Renal cortical epithelial cell (primary cell): ENCODE measurements at regions not wholly inside any gene's neighbourhood (a gene's known extent, or its start where the extent isn't known, plus 50 kb on each side); places are given as distances from the start of the nearest gene placed in this dataset.
A peak's percentile ranks its signal among the peaks of the same experiment; 100 is the strongest.
"Not testable (repeated sequence)": the region's sequence is repeated elsewhere in the genome, so short reads cannot be mapped to it uniquely, and the experiment has no call there.

Experiments
- DNase-seq: peaks from one replicate; pipeline ENCODE4 v3.0.0-alpha.2; 2011; ENCODE audit warnings: low read depth

DNA sequence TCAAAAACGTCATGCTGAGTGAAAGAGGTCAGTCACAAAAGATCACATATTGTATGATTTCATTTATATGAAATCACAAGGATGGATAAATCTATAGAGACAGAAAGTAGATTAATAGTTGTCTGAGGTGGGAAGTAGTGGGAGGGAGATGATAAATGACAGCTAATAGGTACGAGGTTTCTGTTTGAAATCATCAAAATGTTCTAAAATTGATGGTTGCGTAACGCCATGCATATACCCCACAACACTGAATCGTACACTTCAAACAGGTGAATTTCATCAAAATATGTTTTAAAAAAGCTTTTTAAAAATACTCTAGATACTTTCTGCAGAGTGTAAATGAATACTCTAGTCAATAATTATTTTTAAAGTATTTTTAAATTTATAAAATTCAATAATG is 303.0 kb upstream of the STAC start:
- DNase-seq, result no peak

DNA sequence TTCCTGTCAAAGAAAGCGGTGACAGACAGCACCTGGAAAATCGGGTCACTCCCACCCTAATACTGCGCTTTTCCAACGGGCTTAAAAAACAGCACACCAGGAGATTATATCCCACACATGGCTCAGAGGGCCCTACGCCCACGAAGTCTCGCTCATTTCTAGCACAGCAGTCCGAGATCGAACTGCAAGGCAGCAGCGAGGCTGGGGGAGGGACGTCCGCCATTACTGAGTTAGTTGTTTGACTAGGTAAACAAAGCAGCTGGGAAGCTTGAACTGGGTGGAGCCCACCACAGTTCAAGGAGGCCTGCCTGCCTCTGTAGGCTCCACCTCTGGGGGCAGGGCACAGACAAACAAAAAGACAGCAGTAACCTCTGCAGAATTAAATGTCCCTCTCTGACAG is 297.3 kb upstream of the STAC start:
- not testable (repeated sequence) for DNase-seq

DNA sequence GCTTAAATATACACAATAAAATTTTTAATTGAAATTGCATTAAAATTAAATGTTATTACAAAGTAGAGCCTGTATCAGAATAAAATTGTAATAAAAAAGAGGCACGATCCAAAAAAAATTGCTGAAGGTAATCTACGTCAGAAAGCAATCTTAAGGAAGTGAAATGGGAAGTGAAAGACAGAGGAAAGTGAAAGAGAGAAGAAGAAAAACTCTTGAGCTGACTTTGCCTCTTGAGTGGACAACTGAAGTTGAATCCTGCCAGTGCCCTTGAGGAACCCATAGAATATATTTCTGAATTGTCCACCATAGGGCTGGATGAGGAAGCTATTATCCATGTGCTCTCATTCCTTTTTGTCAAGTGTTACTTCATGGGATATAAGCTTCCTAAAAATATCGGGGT is 285.1 kb upstream of the STAC start:
- DNase-seq, result no peak

DNA sequence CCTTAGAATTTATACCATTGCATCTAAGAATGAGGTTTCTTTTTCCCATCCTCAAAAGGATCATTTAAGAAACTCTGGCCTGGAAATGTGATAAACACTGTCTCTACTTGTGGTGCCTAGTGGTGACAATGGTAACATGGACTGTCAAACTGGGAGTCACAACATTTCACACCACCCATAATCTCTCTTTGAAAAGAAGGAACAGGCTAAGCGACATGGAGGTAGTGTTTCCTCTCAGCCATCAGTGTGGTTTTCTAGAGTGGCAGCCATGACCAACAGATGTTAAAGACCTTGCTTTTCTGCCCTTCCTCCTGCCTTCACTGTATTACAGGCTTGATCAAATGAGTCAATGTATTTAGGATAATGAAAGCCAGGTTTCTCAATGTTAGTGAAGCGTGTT is 283.1 kb upstream of the STAC start:
- DNase-seq, result no peak

DNA sequence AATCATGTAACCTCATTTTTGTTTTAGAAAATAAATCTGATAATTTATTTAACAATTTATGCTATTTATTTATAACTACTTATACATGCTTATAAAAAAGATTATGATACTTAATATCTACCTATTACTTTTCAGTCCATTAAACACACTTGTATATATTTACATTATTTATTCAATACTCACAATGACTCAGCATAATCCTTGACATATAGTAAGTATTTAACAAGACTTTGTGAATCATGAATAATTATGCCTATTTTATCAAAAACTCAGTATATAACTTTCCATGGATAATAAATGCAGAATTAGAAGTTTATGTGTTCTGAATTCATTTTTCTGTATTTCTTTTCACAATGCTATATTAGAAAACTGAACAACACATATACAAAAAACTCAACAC is 266.0 kb upstream of the STAC start:
- DNase-seq, result no peak

DNA sequence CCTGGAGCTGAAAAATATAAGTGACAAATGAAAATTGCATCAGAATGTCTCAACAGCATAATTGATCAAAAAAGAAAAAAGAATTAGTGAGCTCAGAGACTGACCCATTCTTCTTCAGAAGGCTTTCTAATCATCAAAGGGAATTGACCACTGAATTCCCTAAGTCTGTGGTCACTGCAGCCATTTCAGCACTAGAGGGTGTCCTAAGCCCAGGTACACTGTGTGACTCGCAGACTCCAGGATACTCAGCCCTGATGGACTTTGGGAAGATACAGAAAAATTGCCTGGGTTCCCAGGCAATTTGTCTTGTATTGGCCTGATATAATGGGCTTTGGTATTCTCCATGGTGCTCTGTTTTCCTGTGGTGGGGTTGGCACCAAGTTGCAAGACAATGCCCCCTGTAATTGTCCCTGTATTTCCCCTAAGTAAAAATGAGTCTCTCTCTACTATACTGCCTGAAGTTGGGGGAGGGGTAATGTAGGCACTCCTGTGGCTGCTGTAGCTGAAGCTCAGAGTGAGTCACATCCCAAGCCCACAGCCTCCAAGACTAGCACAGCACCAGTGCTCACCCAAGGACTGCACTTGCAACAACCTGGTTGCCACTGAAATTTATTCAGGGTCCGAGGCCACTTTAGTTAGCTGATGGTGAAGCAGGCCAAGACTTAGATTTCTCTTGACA is 256.0 kb upstream of the STAC start:
- peak; percentile 76 for DNase-seq

DNA sequence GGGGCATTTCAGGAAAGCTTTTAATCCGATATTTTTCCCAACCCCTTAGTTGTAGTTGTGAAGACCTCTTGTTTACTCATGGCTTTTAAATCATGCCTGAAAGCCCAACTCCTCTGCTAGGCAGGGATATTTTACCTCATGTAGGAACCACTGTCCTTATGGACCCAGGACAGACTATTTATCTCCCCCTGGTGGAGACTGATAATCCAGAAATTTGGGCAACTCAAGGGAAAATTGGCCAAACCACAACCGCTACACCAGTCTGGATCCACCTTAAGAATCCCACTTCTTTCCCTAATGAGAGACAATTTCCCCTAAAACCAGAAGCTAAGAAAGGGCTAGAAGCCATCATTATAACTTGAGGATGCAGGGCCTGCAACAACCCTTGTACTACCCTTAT is 248.1 kb upstream of the STAC start:
- no peak for DNase-seq

DNA sequence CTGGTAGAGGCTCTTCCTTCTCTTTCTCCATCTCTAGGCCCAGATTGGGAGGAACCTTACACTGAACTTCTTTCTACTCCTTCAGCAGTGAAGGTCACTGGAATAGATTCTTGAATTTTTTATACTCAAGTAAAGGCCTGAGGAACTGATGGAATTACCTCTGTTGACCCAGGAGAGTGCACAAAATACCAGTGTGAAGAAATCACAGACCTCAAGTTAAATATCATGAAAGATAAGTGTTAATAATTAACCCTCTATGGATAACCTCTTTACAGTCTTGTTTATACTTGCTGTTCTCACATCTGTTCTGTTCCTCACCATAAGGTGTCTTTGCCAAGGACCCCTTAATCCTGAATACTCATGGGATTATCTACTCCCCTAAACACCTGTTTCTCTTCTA is 244.4 kb upstream of the STAC start:
- DNase-seq, result peak; percentile 61

DNA sequence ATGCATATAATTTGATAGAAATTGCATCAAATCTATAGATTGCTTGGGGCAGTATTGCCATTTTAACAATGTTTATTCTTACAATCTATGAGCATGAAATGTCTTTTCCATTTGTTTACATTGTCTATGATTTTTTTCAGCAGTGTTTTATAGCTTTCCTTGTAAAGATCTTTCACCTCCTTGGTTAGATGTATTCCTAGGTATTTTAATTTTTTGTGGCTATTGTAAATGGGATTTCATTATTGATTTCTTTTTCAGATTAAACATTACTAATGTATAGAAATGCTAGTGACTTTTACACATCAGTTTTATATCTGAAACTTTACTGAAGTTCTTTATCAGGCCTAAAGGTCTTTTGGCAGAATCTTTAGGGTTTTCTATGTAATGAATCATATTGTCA is 237.6 kb upstream of the STAC start:
- no peak for DNase-seq

DNA sequence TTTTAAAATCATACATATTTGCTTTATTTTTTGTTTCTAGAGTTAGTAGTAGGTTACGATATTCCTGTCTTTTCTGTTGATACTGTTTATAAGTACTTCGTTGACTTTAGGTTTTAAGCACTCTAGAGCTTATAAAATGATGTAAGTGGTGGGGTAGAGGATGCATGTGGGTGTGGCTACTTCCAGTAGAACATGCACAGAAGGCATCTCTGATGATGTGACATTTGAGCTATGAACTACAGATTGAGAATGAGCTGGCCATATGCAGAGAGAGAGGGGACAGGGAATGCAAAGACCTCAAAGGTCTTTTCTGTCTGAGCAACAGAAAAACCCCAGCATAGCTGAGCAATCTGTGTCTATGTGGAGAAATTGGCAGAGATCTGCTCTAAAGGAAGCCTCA is 233.9 kb upstream of the STAC start:
- DNase-seq, result no peak

DNA sequence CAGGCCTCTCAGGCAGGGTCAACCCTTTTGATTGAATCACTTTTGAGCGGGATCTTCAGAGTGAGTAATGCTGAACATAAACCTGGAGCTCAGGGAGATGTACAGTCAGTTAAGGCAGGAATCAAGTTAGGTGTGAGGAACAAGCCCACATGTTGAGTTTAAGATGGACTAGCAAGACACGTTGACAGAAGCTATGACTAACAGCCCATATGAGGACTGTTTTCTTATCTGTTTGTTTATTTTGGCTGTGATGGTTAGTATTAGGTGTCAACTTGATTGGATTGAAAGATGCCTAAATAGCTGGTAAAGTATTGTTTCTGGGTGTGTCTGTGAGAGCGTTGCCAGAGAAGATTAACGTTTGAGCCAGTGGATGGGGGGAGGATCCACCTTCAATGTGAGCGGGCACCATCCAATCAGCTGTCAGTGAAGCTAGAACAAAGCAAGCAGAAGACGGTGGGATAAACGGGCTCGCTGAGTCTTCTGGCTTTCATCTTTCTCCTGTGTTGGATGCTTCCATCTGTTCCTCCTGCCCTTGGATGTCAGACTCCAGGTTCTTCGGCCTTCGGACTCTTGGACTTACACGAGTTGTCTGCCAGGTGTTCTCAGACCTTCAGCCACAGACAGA is 232.3 kb upstream of the STAC start:
- DNase-seq, result no peak

DNA sequence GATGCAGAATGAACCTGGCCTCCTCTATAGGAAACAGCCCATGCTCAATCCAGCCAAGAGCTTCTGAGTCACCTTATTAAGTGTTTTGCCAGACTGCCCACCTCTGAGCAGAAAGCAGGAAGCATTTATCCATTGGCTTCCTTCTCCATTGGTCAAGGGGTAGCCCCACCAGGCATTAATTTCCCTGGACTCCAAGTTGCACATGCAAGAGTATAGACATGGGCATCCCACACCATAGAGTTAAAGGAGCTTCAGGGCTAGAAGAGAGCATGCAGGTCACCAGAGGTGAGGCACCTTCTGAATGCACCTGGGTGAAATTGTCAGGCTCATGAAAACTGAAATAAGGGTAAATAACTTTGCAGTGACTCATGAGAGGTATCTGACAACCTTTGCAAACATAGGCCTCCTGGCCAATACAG is 230.8 kb upstream of the STAC start:
- peak; percentile 51 for DNase-seq

DNA sequence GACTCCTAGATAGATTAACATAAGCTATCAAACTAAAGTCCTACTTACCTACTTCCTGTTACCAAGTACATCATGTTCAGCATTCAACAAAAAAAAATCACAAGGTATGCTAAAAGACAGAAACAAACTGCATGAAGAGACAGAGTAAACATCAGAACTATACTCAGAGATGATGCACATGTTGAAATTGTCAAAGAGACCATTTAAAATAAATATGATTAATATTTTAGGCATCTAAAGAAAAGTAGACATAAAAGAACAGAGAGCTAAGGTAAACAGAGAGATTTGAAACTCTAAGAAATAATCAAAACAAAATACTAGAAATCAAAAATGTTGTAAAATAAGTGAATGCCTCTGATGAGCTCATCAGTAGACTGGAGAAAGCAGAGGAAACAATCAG is 224.8 kb upstream of the STAC start:
- DNase-seq, result no peak

DNA sequence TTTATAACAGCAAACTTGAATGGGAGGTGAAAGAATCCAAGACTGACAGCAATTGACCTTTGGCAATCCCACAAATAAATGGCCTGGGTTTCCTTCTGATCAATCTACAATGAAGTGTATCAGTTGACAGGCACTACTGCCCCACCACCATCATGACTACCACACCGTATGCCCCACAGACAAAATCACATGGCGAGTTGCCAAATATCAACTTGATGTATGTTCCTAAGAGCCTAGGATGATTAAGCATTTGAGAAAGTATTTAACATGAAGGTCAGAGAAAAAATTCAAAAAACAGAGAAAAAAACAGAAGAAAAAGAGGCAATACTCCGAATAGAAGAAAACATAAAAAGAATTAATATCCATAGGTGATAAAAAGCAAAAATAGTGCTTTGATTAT is 215.9 kb upstream of the STAC start:
- DNase-seq, result no peak

DNA sequence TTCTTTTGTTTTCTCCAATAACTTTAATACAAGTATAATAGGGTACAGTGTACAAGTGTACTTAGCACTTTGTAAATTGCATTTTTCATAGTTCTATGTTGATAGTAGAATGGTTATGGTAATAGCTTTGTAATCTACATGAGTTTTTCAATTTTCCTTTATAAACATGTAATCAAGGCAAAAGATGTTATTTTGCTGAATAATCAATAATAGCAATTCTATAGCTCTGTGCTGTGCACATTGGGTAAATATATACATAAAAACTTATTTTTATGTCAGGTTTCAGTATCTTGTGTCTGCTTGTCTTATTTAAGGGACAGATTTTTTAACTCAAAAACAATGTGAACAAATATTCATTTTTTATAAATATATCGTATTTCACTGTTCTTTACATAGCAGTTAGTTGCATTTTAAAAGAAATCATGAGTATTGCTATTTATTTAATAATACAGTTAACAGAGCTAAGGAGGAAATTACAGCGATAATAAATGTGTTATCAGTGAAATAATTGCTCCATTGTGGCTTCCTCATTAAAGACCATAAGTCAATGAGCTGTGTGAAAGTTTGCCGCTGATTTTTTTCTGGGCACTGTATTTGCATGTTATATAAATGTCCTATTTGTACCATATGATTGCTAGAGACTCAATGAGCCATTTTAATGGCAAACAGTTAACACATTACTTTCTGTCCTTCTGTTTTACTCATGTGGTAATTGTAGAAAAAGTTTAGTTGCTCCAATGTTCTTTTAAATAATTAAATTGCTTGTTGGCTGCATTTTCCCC is 214.6 kb upstream of the STAC start:
- peak; percentile 5 for DNase-seq

DNA sequence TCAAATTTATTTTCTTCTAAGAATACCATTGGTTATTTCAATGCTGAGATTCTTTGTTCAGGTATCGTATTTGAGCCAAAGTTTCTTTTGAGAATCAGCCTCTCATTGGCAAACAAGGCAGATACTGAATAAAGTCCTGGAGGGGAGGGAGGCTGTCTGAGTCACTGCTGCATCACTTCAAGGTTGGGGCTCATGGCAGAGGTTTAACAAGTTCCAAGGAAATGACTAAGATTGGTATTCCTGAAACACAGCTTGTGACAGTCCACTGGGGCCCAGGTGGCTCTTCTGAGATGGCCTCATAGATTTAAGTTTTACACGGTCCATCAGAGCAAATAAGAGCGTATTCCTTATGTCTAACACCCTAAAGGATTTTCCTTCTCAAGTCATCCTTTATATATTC is 213.8 kb upstream of the STAC start:
- peak; percentile 88 for DNase-seq

DNA sequence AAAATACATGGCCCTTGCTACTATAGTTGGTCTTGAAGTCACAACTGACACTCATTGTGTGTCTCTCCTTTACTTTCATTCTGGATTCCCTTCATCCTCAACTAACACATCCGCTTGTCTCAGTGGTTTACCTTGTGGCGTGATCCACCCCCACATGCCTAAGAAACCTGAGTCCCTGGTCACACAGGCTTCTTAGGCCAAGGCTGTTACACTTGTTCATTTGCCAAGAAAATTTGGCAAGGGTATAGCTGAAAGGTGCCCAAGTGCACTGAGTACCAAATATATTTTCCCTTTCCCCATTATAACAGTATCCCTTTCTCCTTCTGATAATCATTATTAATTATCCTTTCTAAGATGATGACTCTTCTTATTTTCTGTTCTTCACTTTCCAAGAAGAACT is 207.6 kb upstream of the STAC start:
- no peak for DNase-seq

DNA sequence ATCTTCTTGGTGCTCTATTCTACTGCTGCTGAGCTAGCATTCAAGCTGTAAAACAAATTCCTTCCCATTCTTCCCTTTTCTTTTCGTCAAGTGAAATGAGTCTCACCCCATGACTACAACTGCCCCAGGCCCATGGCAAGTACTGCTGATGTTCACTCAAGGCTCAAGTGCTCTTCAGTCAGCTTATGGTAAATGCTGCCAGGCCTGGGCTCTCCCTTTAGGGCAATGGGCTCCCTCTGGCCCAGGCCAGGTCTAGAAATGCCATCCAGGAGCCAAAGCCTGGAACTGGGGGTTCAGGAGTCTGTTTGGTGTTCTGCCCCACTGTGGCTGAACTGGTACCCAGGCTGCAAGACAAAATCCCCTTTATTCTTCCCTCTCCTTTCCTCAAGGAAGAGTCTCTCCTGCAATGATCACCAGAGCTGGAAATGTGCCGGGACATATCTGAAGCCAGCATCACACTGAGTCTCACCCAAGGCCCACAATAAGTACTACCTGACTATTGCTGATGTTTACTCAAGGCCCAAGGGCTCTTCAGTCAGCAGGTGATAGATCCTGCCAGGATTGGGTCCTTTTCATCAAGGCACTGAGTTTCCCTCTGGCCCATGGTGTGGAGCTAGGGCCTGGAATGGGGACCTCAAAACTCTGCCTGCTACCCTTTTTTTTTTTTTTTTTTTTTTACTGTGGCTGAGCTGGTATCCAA is 205.0 kb upstream of the STAC start:
- no peak for DNase-seq

DNA sequence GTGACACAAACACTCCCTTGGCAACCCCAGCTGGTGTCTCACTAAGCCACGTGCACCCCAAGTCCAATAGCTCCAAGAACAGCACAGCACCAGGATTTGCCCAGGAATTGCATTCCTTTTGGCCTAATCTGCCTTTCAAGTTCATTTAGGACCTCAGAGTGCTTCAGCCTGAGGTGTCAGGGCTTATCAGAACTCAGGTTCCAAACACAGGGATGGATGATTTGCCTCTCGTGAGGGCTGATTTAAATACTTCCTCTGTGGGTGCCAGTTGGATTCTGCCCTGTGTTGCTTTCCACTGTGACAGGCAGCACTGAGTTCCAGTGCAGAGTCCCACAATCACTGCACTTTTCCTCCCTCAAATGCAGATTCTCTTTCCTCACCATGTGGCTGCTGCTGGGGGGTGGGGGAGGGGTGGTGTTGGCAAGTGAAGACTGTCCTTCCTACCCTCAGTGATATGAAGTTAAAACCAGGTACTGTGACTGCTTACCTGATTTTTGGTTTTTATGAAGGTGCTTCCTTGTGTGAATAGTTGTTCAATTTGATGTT is 204.3 kb upstream of the STAC start:
- DNase-seq, result no peak

DNA sequence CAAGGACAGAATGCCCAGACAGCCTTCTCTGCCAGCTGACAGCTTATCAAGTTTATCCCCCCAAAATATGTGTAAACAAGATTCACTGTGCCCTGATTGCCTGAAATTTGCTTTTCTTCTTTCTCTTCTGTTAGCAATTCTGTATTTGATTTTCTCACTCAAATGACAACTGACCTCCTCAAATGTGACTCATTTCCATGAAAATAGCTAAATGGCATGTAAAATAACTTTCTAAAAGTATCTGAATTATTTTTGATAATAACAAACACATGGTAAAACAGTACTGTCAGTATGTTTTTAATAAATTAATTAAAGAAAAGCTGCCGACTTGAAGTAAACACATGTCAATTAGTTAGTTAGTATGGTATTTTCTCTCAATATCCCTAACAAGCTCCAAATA is 202.3 kb upstream of the STAC start:
- no peak for DNase-seq

DNA sequence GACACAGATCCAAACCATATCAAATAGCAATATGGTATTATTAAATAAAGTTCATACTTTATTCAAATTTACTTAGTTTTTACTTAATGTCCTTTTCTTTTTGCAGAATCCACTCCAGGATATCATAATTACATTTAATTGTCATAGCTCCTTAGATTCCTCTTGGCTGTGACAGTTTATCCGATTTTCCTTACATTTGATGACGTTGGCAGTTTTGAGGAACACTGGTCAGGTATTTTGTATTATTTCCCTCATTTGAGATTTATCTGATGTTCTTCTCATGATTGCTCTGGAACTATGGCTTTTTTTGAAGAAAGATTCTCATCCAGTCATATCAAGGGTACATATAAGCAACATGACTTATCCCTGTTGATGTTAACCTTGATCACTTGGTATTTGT is 198.3 kb upstream of the STAC start:
- DNase-seq, result no peak

DNA sequence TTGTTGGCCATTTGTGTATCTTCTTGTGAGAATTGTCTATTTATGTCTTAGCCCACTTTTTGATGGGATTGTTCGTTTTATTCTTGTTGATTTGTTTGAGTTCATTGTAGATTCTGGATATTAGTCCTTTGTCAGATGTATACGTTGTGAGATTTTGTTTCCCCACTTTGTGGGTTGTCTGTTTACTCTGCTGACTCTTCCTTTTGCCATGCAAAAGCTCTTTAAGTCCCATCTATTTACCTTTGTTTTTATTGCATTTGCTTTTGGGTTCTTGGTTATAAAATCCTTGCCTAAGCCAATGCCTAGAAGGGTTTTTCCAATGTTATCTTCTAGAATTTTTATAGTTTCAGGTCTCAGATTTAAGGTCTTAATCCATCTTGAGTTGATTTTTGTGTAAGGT is 193.1 kb upstream of the STAC start:
- not testable (repeated sequence) for DNase-seq
